H1 (cell line): ENCODE measurements at regions not wholly inside any gene's neighbourhood (a gene's known extent, or its start where the extent isn't known, plus 50 kb on each side); places are given as distances from the start of the nearest gene placed in this dataset.

Source experiments
- CTCF ChIA-PET: fragments of 300-600 bp; sonication (Branson Sonifier 250); formaldehyde crosslinking; loops from one replicate; lab custom pipeline; 2021; ENCODE audit not compliant: partially characterized antibody; lab: Charles Lee
- POLR2A ChIA-PET: fragments of 300-600 bp; sonication (Branson Sonifier 250); formaldehyde crosslinking; loops from one replicate; lab custom pipeline; 2021; ENCODE audit warnings: inconsistent platforms; ENCODE audit not compliant: partially characterized antibody; lab: Charles Lee
- DNase-seq, 2 experiments: peaks; one replicate each; pipeline versions ENCODE4 v3.0.0 to v3.0.0-alpha.2; 2010 to 2022; ENCODE audit warnings: low spot score in 2 of 2, low read depth in 1 of 2, mixed read lengths in 1 of 2
- FAIRE-seq: peaks from 2 replicates; lab custom pipeline; 2011; peaks lifted over from hg19 to GRCh38; lab: Jason Lieb, UNC
- H2AFZ ChIP-seq: 2 replicates; pipeline ENCODE4 v1.8.1; 2012; ENCODE audit warnings: low read length, inconsistent platforms
- H2AK5ac ChIP-seq: 2 replicates; pipeline ENCODE4 v1.6.1; 2013; ENCODE audit warnings: low read depth, low read length
- H2BK120ac ChIP-seq: replicated peaks from 2 replicates; pipeline ENCODE3; 2013; ENCODE audit warnings: low read depth, low read length, inconsistent platforms
- H2BK12ac ChIP-seq: 2 replicates; pipeline ENCODE4 v1.6.1; 2013; ENCODE audit warnings: low read depth, low read length
- H2BK15ac ChIP-seq: 2 replicates; pipeline ENCODE4 v1.6.1; 2013; ENCODE audit warnings: low read length
- H2BK20ac ChIP-seq: 2 replicates; pipeline ENCODE4 v1.6.1; 2013; ENCODE audit warnings: low read length
- H2BK5ac ChIP-seq: 2 replicates; pipeline ENCODE4 v1.6.1; 2013; ENCODE audit warnings: low read depth, low read length
- H3K14ac ChIP-seq: 2 replicates; pipeline ENCODE4 v1.6.1; 2013; ENCODE audit warnings: inconsistent platforms; ENCODE audit not compliant: insufficient read length
- H3K18ac ChIP-seq: 2 replicates; pipeline ENCODE4 v1.6.1; 2013; ENCODE audit warnings: low read length; ENCODE audit errors: extremely low read depth
- H3K23ac ChIP-seq: 2 replicates; pipeline ENCODE4 v1.6.1; 2013; ENCODE audit warnings: inconsistent platforms; ENCODE audit not compliant: insufficient read length
- H3K23me2 ChIP-seq: 2 replicates; pipeline ENCODE4 v1.6.1; 2013; ENCODE audit warnings: low read depth, low read length
- H3K27ac ChIP-seq: 2 replicates; pipeline ENCODE4 v1.6.1; 2011; ENCODE audit warnings: low read depth, low read length, inconsistent platforms
- H3K27me3 ChIP-seq, 4 experiments: replicated peaks in 1 of 4; 1 replicate in 1 of 4; 2 replicates in 3 of 4; pipeline versions ENCODE4 v1.6.1 to v1.8.1; 2011 to 2013; ENCODE audit warnings: low read length in 3 of 4, mild to moderate bottlenecking in 3 of 4, inconsistent platforms in 2 of 4, mixed read lengths in 2 of 4, moderate library complexity in 1 of 4; ENCODE audit not compliant: control insufficient read depth in 3 of 4, insufficient read depth in 3 of 4; ENCODE audit errors: extremely low read depth in 1 of 4
- H3K36me3 ChIP-seq, 4 experiments: 2 replicates each; pipeline versions ENCODE4 v1.6.1 to v1.8.1; 2011 to 2013; ENCODE audit warnings: mild to moderate bottlenecking in 4 of 4, low read length in 3 of 4, moderate library complexity in 2 of 4, control low read depth in 1 of 4, inconsistent platforms in 1 of 4; ENCODE audit not compliant: insufficient read depth in 4 of 4, control insufficient read depth in 2 of 4
- H3K4ac ChIP-seq: replicated peaks from 2 replicates; pipeline ENCODE3; 2013; ENCODE audit warnings: low read length, low read depth, mixed read lengths, inconsistent platforms; ENCODE audit not compliant: insufficient read length
- H3K4me1 ChIP-seq, 4 experiments: replicated peaks in 1 of 4; 1 replicate in 1 of 4; 2 replicates in 3 of 4; pipeline versions ENCODE4 v1.6.1 to v1.8.1; 2011 to 2013; ENCODE audit warnings: low read length in 3 of 4, inconsistent platforms in 2 of 4, mixed read lengths in 1 of 4; ENCODE audit not compliant: insufficient read depth in 4 of 4, control insufficient read depth in 3 of 4
- H3K4me2 ChIP-seq, 2 experiments: 2 replicates each; pipeline versions ENCODE4 v1.6.1 to v1.8.1; 2011 to 2013; ENCODE audit warnings: low read depth in 2 of 2, low read length in 2 of 2, control low read depth in 1 of 2, inconsistent platforms in 1 of 2, mild to moderate bottlenecking in 1 of 2; ENCODE audit not compliant: insufficient read depth in 1 of 2
- H3K4me3 ChIP-seq, 4 experiments: fragments of 200-600, 300-600 bp in 1 of 4; sonication (generic), shearing (Covaris generic), sonication (Bioruptor Twin) in 1 of 4; 2 replicates each; pipeline versions ENCODE4 v1.5.1 to v1.8.1; 2011 to 2016; ENCODE audit warnings: low read length in 4 of 4, low read depth in 3 of 4, control low read depth in 2 of 4, inconsistent platforms in 2 of 4, mild to moderate bottlenecking in 2 of 4, mixed read lengths in 1 of 4, moderate library complexity in 1 of 4; ENCODE audit not compliant: insufficient read depth in 2 of 4; ENCODE audit errors: extremely low read depth in 1 of 4
- H3K56ac ChIP-seq: replicated peaks from 2 replicates; pipeline ENCODE3; 2013; ENCODE audit warnings: low read depth, mild to moderate bottlenecking, mixed read lengths, low read length, inconsistent platforms; ENCODE audit not compliant: insufficient read length
- H3K79me1 ChIP-seq: 2 replicates; pipeline ENCODE4 v1.6.1; 2013; ENCODE audit warnings: low read depth, low read length, control low read depth
- H3K79me2 ChIP-seq, 2 experiments: 2 replicates each; pipeline versions ENCODE4 v1.6.1 to v1.8.1; 2012 to 2013; ENCODE audit warnings: low read length in 2 of 2, mild to moderate bottlenecking in 2 of 2, inconsistent platforms in 1 of 2; ENCODE audit not compliant: insufficient read depth in 2 of 2, control insufficient read depth in 1 of 2
- H3K9ac ChIP-seq, 4 experiments: replicated peaks in 1 of 4; 1 replicate in 1 of 4; 2 replicates in 3 of 4; pipeline versions ENCODE4 v1.6.1 to v1.8.1; 2011 to 2013; ENCODE audit warnings: low read depth in 3 of 4, low read length in 3 of 4, control low read depth in 2 of 4, mild to moderate bottlenecking in 2 of 4, moderate library complexity in 2 of 4, inconsistent platforms in 1 of 4; ENCODE audit errors: extremely low read depth in 1 of 4
- H3K9me3 ChIP-seq, 2 experiments: 2 replicates each; pipeline versions ENCODE4 v1.6.1 to v1.8.1; 2012 to 2013; ENCODE audit warnings: mild to moderate bottlenecking in 2 of 2, moderate library complexity in 2 of 2, control low read depth in 1 of 2, inconsistent platforms in 1 of 2, low read depth in 1 of 2, low read length in 1 of 2, mixed read lengths in 1 of 2; ENCODE audit not compliant: insufficient read depth in 2 of 2
- H4K20me1 ChIP-seq, 2 experiments: replicated peaks in 1 of 2; 2 replicates each; pipeline versions ENCODE3 to v1.8.1; 2011 to 2013; ENCODE audit warnings: inconsistent platforms in 2 of 2, low read length in 2 of 2, mild to moderate bottlenecking in 1 of 2; ENCODE audit not compliant: insufficient read depth in 2 of 2, control insufficient read depth in 1 of 2
- H4K5ac ChIP-seq: 2 replicates; pipeline ENCODE4 v1.6.1; 2013; ENCODE audit warnings: low read length, low read depth, mixed read lengths, inconsistent platforms; ENCODE audit not compliant: insufficient read length
- H4K8ac ChIP-seq: 2 replicates; pipeline ENCODE4 v1.8.0; 2013; ENCODE audit warnings: mild to moderate bottlenecking, moderate library complexity, low read length, inconsistent platforms; ENCODE audit not compliant: insufficient read depth; ENCODE audit errors: extremely low read depth
- H4K91ac ChIP-seq: replicated peaks from 2 replicates; pipeline ENCODE3; 2013; ENCODE audit warnings: low read length, mixed read lengths, inconsistent platforms; ENCODE audit not compliant: insufficient read length
- KDM1A ChIP-seq: fragments of 200-600, 300-600 bp; sonication (generic); IDR thresholded peaks from 2 replicates; pipeline ENCODE4 v1.7.1; 2016; ENCODE audit warnings: mild to moderate bottlenecking, low read length, borderline replicate concordance
- RBBP5 ChIP-seq: IDR thresholded peaks from 2 replicates; pipeline ENCODE4 v1.7.1; 2012; ENCODE audit warnings: low read depth, mild to moderate bottlenecking, inconsistent platforms, low read length, moderate library complexity, borderline replicate concordance
- TCF12 ChIP-seq: IDR thresholded peaks from 2 replicates; pipeline ENCODE4 v1.6.1; 2011; ENCODE audit warnings: low read depth, mild to moderate bottlenecking, low read length
- WGBS, 2 experiments: shearing (Covaris generic) in 1 of 2; methylation state at CpG; one replicate each; pipeline versions ENCODE4 v1.1.6 to v1.1.7; 2013 to 2015; ENCODE audit warnings: low lambda C conversion rate in 2 of 2, mixed read lengths in 2 of 2, inconsistent platforms in 1 of 2, low coverage in 1 of 2, missing lambda C conversion rate in 1 of 2; ENCODE audit not compliant: insufficient replicate concordance in 2 of 2, insufficient coverage in 1 of 2, insufficient read length in 1 of 2; ENCODE audit errors: extremely low coverage in 1 of 2, missing lambda C conversion rate in 1 of 2; 5-methylcytosine and 5-hydroxymethylcytosine counted together

DNA sequence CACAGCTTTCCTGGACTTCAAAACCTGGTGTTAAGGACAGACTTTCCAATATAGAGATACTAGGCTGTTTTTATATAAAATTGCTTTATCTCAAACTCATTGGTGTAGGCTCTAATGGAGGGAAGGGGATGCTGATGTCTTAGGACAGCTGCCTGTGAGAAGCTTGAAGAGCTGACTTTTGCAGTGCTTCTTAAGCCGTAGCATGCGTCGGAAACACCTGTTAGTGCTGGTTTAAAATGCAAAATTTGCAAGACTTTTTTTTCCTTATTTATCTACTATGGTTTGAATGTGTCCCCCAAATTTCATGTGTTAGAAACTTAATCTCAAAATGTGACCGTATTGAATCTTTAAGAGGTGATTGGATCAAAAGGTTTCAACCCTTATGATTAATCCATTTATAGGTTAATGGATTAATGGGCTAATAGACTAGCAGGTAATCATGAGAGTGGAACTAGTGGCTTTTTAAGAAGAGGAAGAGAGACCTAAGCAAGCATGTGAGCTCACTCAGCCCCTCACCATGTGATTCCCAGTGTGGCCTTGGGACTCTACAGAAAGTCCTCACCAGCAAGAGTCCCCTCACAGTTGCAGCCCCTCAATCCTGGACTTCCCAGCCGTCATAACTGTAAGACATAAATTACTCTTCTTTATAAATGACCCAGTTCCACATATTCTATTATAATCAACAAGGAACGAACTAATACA, 60.9 kb upstream of the FUT8 start:
- H4K91ac ChIP-seq, result no peak overlapping the region
- TF ChIP-seq RBBP5 (no peak), KDM1A (no peak), TCF12 (no peak)

More for the DNA sequence above, 60.9 kb upstream of the FUT8 start:
- Histone ChIP-seq H4K5ac (no peak overlapping the region), H3K23me2 (no peaks in the 10 kb centered on the region), H4K8ac (no peak overlapping the region), H4K20me1 (no peaks in the 10 kb centered on the region), H2AFZ (no peak overlapping the region), H3K56ac (no peak overlapping the region), H2BK12ac (no peak overlapping the region), H3K79me2 (no peaks in the 10 kb centered on the region), H3K4me1 (peaks cover 0 to 5% (median 1%) of the 10 kb centered on the region in 4 experiments; a peak in 3 of 7 replicates), H2AK5ac (no peak overlapping the region), H3K9me3 (no peaks in the 10 kb centered on the region), H3K79me1 (no peaks in the 10 kb centered on the region), H2BK120ac (no peak overlapping the region), H2BK20ac (no peak overlapping the region), H2BK15ac (no peak overlapping the region), H3K36me3 (no peaks in the 10 kb centered on the region), H3K4me2 (no peak overlapping the region), H3K18ac (no peak overlapping the region), H3K9ac (no peak overlapping the region), H3K4me3 (no peak overlapping the region), H3K14ac (no peak overlapping the region), H3K27ac (no peak overlapping the region), H3K4ac (no peak overlapping the region), H3K23ac (no peak overlapping the region), H2BK5ac (no peak overlapping the region), H3K27me3 (no peaks in the 10 kb centered on the region; a peak in 1 of 7 replicates)
- DNase-seq (no peak), FAIRE-seq (no peak)
- POLR2A ChIA-PET, result no interaction called here
- CTCF ChIA-PET, result no interaction called here
- WGBS, 2 experiments, result 93% methylated on average over 6 of the region's 6 CpGs; no CpG with 5 or more reads in 1 of the 2 experiments
